GM12892 (cell line): ENCODE measurements at regions not wholly inside any gene's neighbourhood (a gene's known extent, or its start where the extent isn't known, plus 50 kb on each side); places are given as distances from the start of the nearest gene placed in this dataset.
"Not testable (repeated sequence)": the region's sequence is repeated elsewhere in the genome, so short reads cannot be mapped to it uniquely, and the experiment has no call there.

Source experiments
- DNase-seq: peaks from one replicate; pipeline ENCODE4 v3.0.0; 2011; ENCODE audit not compliant: insufficient read length
- FAIRE-seq: peaks from 2 replicates; lab custom pipeline; 2011; peaks lifted over from hg19 to GRCh38; lab: Jason Lieb, UNC
- POLR2A ChIP-seq: IDR thresholded peaks from 2 replicates; pipeline ENCODE4 v1.6.1; 2011; ENCODE audit warnings: low read depth, low read length, control low read depth
- POLR2AphosphoS5 ChIP-seq: IDR thresholded peaks from 2 replicates; pipeline ENCODE4 v1.6.1; 2011; ENCODE audit warnings: low read depth, low read length, control low read depth
- TAF1 ChIP-seq: IDR thresholded peaks from 2 replicates; pipeline ENCODE4 v1.6.1; 2011; ENCODE audit warnings: low read depth, mild to moderate bottlenecking, control low read depth, low read length, borderline replicate concordance

DNA sequence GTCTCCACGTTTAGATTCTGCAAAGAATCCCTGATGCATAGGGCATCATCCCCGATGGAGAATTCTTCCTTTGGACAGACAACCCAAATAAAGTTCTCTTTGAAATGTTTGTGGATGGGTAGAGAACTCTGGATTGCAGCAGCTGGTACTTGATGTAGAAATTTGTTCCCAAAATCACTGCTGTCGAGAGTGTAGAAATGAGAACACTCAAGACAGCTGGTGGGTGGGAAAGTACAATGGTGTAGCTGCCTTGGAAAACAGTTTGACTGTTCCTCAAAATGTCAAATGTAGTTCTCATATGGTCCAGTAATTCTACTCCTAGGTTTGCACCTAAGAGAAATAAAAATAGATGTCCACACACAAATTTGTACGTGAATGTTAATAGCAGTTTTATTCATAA, 671.5 kb upstream of the TMEM132C start:
- FAIRE-seq (no peak), DNase-seq (no peak)
- TF ChIP-seq POLR2AphosphoS5 (no peak), POLR2A (no peak), TAF1 (no peak)

DNA sequence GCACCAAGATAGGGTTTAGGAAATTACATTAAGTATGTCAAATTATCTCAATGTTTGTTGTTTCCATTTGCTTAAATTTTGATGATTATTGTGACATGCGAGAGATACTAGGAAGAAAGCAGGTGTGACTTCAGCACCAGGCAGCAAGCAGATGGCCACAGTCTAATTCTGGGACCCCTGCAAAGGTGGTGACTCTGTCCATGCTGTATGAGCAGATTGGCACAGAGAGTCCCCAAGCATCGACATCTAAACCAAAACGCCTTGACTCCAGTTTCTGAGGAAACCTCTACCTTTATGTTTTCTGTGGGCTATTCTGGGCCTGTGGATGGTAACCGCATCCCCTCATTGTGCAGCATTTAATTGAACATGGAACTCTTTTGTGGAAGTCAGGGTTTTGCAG, 670.1 kb upstream of the TMEM132C start:
- TF ChIP-seq TAF1 (no peak), POLR2AphosphoS5 (no peak), POLR2A (no peak)
- no peak for DNase-seq
- no peak for FAIRE-seq

DNA sequence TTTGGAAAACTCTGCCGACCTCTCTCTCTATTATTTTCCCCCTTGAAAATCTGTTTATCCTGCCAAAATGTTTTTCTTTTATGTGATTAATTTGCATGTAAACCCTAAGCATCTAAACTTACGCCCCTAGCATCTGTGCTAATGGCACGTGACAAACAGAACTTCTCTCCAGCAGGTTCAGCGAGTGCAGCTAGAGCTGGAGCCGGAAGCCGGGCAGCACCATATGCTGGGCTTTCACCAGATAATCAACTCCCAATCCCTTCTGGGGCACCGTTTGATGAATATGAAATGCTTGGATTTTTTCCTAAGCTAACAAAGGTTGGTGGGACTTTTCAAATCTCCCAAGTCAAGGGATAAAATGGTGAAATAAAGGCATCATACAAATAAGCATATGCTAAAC, 667.5 kb upstream of the TMEM132C start:
- FAIRE-seq (no peak), DNase-seq (no peak)
- TF ChIP-seq POLR2A (no peak), TAF1 (no peak), POLR2AphosphoS5 (no peak)

DNA sequence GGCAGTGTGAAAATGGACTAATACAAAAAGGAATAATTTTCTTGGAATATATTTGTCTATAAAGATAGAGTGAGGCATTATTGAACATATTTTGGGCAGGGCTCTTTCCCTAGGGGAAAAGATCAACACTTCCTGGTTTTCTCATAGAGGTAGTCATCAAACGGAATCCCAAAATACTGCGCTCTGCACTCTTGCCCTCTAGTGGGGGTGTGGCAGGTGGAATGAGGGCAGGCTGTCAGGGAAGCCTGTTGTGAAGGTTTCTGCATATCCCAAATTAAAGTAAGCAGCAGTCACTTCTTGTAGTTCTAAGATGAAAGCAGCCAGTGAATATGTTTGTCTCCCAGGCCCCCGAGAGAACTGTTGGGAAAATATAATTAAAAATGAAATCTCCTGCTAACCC, 666.8 kb upstream of the TMEM132C start:
- FAIRE-seq = no peak
- TF ChIP-seq POLR2A (no peak), POLR2AphosphoS5 (no peak), TAF1 (no peak)
- DNase-seq = no peak

DNA sequence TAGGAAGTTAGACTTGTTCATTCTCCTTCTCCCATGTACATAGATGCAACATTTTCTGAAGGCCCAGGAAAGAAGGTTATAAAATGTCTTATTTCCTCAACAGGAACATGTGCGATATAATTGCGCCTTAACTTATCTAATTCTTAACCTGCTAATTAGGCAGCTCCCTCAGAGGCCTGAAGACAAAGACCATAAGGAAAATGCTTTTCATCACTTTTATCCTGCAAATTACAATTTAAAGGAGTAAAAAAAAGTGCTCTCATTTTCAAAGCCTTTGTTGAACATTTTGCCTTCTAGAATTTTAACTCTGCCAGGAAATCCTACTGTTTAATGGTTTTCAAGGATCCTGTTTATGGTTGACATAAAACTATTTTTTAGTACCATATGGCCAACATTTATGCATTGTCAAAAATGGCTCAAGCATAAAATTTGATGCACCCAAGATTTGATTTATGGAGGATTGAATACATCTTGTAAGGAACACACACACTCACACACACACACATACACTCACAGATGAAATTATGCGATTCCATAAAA, 660.4 kb upstream of the TMEM132C start:
- DNase-seq (no peak), FAIRE-seq (no peak)
- TF ChIP-seq TAF1 (no peak), POLR2AphosphoS5 (no peak), POLR2A (no peak)

DNA sequence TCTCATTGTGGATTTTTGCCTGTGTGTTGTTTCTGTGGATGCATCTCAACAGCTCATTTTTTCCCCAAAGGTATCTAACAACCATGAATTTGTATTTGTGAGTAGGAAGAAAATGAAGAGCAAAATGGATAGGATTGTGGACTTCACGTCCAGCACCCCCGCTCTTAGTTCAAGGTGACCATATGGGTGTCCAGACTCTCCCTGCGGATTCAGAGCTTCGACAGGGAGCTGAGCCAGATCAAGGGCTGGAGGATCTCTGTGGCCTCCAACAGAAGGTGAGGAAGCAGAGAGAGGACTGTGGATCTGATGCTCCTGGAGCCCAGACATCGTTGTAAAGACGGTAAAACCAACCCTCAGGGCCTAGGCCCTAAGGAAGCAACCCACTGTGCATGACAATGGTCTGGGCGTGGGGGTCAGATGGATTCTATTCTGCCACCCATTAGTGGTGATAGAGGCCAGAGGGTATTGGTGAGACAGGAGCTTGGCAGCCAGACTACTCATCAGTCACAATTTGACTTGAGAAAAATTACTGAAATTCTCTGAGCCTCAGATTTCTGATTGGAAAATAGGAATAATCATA, 659.7 kb upstream of the TMEM132C start:
- FAIRE-seq = no peak
- DNase-seq = no peak
- TF ChIP-seq POLR2A (no peak), POLR2AphosphoS5 (no peak), TAF1 (no peak)

DNA sequence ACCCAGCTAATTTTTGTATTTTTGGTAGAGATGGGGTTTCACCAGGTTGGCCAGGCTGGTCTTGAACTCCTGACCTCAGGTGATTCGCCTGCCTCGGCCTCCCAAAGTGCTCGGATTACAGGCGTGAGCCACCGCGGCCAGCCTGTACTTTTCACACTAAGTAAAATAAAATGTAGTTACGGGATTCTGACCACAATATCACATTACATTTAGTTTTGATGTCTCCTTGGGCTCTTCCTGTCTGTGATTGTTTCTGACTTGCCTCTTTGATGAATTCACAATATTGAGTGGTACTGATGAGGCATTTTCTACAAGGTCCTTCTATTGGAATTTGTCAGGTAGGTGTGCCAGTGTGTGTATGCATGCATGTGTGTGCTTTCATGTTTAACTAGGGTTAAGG, 658.6 kb upstream of the TMEM132C start:
- DNase-seq, FAIRE-seq: not testable (repeated sequence)

DNA sequence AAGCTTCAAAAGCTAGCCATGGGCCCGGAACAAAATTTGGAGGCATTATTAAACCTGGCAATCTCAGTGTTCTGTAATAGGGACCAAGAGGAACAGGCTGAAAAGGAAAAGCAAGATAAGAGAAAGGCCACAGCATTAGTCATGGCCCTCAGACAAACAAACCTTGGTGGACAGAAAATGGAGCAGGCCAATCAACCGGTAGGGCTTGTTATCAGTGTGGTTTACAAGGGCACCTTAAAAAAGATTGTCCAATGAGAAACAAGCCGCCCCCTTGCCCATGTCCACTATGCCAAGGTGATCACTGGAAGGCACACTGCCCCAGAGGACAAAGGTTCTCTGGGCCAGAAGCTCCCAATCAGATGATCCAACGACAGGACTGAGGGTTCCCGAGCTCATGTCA, 653.9 kb upstream of the TMEM132C start:
- FAIRE-seq = no peak
- no peak for TF ChIP-seq POLR2A
- no peak for TF ChIP-seq POLR2AphosphoS5
- no peak for TF ChIP-seq TAF1

DNA sequence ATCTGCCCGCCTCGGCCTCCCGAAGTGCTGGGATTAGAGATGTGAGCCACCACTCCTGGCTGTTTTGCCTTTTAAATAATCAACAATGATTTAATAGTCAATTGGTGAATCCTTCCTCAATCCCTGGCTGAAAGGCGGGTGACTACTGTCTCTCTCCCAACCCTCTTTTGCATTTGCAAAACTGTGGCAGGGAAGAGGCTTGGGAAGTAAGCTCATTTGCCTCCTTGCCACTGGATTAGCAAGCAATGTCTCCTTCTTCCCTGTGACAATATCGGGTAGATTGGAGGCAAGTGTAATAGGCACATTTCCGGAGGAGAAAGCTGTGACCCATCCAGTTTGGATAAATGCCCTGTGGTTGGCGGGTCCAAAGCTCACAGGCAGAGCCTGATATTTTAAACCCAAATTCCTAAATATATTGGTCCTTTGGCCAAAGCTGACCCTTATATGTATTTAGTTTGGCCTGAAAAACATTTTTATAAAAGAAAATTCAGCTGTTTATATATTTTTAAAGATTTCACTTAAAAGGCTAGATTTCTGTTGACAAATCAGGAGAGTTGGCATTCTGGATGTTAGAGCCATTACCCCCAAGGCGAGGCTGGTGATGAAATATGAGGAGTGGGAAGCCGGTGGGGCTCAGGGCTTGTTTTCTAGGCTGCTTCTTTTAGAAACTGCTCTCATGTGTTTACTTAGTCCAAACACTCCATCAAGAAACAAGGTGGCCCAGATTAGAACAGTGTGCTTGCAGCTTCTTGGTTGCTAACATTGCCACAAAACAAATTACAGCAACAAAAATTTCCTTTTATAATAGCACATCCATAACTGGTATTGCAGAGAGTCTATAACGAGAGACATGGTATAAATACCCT, 646.9 kb upstream of the TMEM132C start:
- DNase-seq = no peak
- FAIRE-seq = no peak

More for the DNA sequence above, 653.9 kb upstream of the TMEM132C start:
- no peak for DNase-seq

DNA sequence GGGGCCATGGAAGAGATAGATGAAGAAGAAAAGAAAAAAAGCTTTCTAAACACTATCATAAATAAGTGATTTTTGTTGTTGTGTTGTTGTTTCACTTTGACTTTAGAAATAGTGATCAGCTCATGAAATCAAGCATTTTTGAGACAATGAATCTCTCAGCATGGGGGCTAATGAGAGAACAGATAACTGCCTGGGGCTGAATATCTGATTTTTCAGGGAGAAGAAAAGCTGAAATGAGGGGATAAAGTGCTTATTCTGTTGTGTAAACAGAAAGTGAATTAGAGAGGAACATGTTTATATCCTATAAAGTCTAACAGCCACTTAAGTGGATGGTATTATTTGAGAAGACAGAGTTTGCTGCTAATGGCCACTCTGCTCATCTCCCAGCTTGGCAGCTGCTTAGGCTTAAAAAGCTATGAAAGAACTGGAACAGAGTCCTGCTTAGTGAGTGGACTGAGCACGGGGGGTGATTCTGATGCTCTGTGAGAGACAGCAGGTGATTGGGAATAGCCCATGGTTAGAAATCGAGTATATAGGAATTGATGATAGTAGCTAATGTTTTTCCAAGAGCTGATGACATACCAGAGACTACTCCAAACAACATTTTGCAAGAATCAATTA, 646.1 kb upstream of the TMEM132C start:
- DNase-seq (no peak), FAIRE-seq (no peak)
- no peak for TF ChIP-seq POLR2AphosphoS5

More for the DNA sequence above, 646.9 kb upstream of the TMEM132C start:
- TF ChIP-seq TAF1 (no peak), POLR2A (no peak), POLR2AphosphoS5 (no peak)

DNA sequence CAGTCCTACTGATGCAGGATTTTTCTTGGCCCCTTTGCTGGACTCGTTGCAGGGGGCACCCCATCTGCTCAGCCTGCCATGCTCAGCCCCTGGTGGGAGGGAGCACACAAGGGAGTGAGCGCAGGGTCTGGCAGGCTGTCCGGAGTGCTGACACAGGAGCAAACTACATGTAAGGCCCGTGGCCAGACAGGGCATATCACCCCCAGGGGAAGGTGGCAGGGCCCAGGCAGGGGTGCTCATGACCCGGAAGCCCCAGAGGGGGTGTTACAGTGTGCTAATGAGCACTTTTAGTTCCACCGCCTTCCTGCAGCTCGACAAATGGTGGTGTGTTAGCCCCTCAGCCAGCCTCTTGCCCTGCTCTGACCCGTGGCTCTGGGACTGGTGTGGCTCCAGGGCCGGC, 645.6 kb upstream of the TMEM132C start:
- TF ChIP-seq POLR2AphosphoS5 = no peak
- no peak for TF ChIP-seq TAF1
- no peak for TF ChIP-seq POLR2A
- DNase-seq = no peak
- FAIRE-seq = no peak

DNA sequence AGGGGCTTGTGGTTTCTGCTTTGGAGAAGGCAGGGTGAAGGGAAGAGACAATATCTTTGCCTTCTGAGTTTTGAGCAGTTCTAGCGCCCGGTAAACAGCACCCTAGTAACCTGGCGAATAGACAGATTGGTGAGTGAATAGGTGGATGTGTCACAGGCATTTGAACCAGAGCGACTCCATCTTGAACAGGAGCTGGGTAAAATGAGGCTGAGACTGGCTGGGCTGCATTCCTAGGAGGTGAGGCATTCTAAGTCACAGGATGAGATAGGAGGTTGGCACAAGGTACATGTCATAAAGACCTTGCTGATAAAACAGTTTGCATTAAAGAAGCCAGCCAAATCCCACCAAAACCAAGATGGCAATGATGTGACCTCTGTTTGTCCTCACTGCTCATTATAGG, 643.6 kb upstream of the TMEM132C start:
- TF ChIP-seq POLR2AphosphoS5 = no peak
- TF ChIP-seq POLR2A = no peak
- TF ChIP-seq TAF1 = no peak
- no peak for FAIRE-seq
- DNase-seq = no peak

DNA sequence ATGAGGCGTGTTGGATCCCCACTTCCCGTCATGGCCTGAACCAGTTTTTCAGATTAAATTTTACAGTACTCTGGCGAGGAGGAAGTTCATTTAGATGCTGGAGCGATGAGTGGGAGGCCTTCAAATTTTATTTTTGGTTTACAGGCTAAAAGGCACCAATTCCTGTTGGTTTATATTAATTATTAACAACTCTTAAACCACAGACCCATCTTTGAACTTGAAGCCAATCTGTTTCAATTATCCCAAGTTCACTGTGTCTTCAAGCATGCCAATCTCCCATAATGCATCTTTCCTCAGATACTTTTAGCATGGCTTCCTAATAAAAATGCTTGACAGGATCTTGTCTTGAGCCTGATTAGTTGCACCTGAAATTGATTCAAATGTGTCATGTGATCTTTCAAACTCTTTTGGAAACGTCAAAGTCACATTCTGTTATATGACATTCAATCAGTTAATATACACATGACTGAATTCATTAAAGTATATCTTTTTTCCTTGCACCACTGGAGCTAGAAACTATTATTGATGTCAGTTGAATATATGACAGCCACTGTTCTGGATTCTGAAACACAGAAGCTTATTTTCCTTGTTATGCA, 641.7 kb upstream of the TMEM132C start:
- FAIRE-seq (no peak), DNase-seq (no peak)
- no peak for TF ChIP-seq POLR2A
- no peak for TF ChIP-seq POLR2AphosphoS5
- TF ChIP-seq TAF1 = no peak
